ENCODE measurements at regions not wholly inside any gene's neighbourhood (a gene's known extent, or its start where the extent isn't known, plus 50 kb on each side); places are given as distances from the start of the nearest gene placed in this dataset.

DNA sequence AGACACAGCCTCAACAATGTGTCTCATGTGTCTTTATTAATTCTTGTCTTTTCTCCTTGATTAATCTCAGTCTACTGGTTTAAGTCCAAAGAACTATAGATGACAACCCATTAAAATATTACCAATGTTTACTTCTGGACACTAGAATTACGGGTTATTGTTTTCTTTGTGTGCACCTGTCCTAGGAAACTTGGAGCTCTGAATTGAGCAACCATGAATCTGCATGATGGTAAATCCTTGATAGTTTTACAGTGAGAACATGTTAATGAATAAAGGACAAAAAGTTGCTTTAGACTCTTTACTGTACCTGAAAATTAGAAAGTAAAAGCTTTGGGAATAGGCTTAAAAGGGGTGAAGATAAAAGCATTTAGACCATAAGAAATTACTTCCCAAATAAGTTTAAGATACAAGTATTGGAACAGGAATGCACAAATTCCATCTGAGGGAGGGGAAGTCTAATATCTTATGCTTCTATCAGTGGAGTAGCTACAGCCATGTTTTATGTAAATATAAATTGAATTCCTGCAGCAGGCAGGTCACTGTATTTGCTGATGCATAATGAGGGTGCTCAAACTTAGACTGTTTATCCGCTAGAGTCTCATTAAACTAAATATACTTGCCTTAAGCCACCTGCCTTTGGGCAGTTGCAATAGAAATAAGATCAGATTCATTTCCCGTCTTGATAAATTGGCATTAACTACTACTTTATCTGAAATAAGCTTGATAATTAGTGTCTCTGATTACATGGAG, 603.7 kb upstream of the GCFC2 start:
- Histone ChIP-seq H4K20me1 (ENCODE audit: insufficient read depth, poor library complexity, severe bottlenecking) (no peaks in the 10 kb centered on the region), H3K27ac (no peak overlapping the region), H3K9me2 (replicated peaks; ENCODE audit: insufficient read depth) (no peaks in the 10 kb centered on the region), H3K79me2 (no peaks in the 10 kb centered on the region), H3K9me3 (ENCODE audit: low read depth) (no peaks in the 10 kb centered on the region), H2AFZ (no peak overlapping the region), H3K4me2 (no peak overlapping the region), H3K36me3 (replicated peaks; ENCODE audit: insufficient read depth, low read depth) (no peaks in the 10 kb centered on the region), H3K4me3 (no peak overlapping the region), H3K27me3 (no peaks in the 10 kb centered on the region), H3K4me1 (ENCODE audit: insufficient read depth) (no peaks in the 10 kb centered on the region)
- no peak for DNase-seq (ENCODE audit: low spot score)
- WGBS (ENCODE audit: low lambda C conversion rate, missing lambda C conversion rate), result 31% methylated on average over 3 of the region's 3 CpGs
- TF ChIP-seq, protein P1, sequence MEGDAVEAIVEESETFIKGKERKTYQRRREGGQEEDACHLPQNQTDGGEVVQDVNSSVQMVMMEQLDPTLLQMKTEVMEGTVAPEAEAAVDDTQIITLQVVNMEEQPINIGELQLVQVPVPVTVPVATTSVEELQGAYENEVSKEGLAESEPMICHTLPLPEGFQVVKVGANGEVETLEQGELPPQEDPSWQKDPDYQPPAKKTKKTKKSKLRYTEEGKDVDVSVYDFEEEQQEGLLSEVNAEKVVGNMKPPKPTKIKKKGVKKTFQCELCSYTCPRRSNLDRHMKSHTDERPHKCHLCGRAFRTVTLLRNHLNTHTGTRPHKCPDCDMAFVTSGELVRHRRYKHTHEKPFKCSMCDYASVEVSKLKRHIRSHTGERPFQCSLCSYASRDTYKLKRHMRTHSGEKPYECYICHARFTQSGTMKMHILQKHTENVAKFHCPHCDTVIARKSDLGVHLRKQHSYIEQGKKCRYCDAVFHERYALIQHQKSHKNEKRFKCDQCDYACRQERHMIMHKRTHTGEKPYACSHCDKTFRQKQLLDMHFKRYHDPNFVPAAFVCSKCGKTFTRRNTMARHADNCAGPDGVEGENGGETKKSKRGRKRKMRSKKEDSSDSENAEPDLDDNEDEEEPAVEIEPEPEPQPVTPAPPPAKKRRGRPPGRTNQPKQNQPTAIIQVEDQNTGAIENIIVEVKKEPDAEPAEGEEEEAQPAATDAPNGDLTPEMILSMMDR (IDR thresholded peaks at IDR 0.05; ENCODE audit: poor library complexity), result no peak
- TF ChIP-seq EZH2phosphoT487 (IDR thresholded peaks at IDR 0.05; ENCODE audit: low read depth, severe bottlenecking, unreplicated experiment) (no peak), EZH2 (IDR thresholded peaks at IDR 0.05; ENCODE audit: borderline replicate concordance) (no peak)

DNA sequence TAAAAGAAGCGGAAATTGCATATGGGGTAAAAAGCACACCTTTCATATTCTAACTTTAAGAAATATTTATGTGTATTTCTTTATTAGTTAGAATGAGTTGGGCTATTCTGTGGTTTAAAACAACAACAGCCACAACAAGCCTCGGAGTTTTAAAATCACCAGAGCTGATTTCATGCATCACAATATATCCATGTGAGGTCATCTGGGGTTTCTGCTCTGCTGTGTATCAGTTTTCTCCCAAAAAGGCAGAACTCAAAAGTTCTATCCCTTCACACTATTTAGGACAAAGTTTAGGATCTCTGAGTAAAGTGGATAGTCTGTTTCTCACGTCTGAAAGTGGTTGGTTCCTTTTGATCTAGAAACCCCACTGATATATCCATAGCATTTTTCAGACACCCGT, 601.5 kb upstream of the GCFC2 start:
- no peak for TF ChIP-seq EZH2 (IDR thresholded peaks at IDR 0.05; ENCODE audit: borderline replicate concordance)
- TF ChIP-seq, protein P1 (IDR thresholded peaks at IDR 0.05; ENCODE audit: poor library complexity), result no peak
- TF ChIP-seq EZH2phosphoT487 (IDR thresholded peaks at IDR 0.05; ENCODE audit: low read depth, severe bottlenecking, unreplicated experiment), result no peak
- Histone ChIP-seq H3K79me2 (no peaks in the 10 kb centered on the region), H3K36me3 (replicated peaks; ENCODE audit: insufficient read depth, low read depth) (no peaks in the 10 kb centered on the region), H2AFZ (no peak overlapping the region), H3K4me1 (ENCODE audit: insufficient read depth) (no peaks in the 10 kb centered on the region), H3K9me3 (ENCODE audit: low read depth) (no peaks in the 10 kb centered on the region), H3K27me3 (no peaks in the 10 kb centered on the region), H3K9me2 (replicated peaks; ENCODE audit: insufficient read depth) (no peaks in the 10 kb centered on the region), H3K4me2 (no peak overlapping the region), H3K4me3 (no peak overlapping the region), H4K20me1 (ENCODE audit: insufficient read depth, poor library complexity, severe bottlenecking) (no peaks in the 10 kb centered on the region), H3K27ac (no peak overlapping the region)
- DNase-seq (ENCODE audit: low spot score), result no peak
- WGBS (ENCODE audit: low lambda C conversion rate, missing lambda C conversion rate), result 74% methylated on average over 4 of the region's 4 CpGs

DNA sequence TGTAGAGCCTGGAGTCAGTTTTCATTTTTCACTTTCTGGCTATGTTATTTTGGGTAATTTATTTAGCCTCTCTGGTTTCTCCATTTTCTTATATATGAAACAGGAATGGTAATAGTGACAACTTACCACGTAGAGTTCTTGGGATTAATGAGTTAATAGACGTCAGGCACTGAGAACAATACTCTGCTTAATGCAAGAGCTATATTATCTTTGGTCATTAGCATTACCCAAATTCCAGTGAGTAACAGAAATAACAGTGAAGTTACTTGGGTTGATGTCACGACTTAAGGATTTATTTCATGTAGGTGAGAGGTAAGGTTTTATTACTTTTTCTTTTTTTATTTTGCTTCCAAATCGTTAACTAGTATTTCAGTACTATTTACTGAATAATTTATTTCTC, 601.0 kb upstream of the GCFC2 start:
- H3K27me3 ChIP-seq, result no peaks in the 10 kb centered on the region
- H3K36me3 ChIP-seq (replicated peaks; ENCODE audit: insufficient read depth, low read depth), result no peaks in the 10 kb centered on the region
- H3K4me2 ChIP-seq, result no peak overlapping the region
- no peaks in the 10 kb centered on the region for H4K20me1 ChIP-seq (ENCODE audit: insufficient read depth, poor library complexity, severe bottlenecking)
- H3K79me2 ChIP-seq, result no peaks in the 10 kb centered on the region
- H3K4me1 ChIP-seq (ENCODE audit: insufficient read depth), result no peaks in the 10 kb centered on the region
- H2AFZ ChIP-seq, result no peak overlapping the region
- no peak for DNase-seq (ENCODE audit: low spot score)
- TF ChIP-seq, protein P1 (IDR thresholded peaks at IDR 0.05; ENCODE audit: poor library complexity), result no peak
- TF ChIP-seq EZH2phosphoT487 (IDR thresholded peaks at IDR 0.05; ENCODE audit: low read depth, severe bottlenecking, unreplicated experiment) (no peak), EZH2 (IDR thresholded peaks at IDR 0.05; ENCODE audit: borderline replicate concordance) (no peak)
- H3K9me3 ChIP-seq (ENCODE audit: low read depth), result no peaks in the 10 kb centered on the region
- no peaks in the 10 kb centered on the region for H3K9me2 ChIP-seq (replicated peaks; ENCODE audit: insufficient read depth)
- 51% methylated on average over 4 of the region's 4 CpGs for WGBS (ENCODE audit: low lambda C conversion rate, missing lambda C conversion rate)
- H3K27ac ChIP-seq, result no peak overlapping the region
- H3K4me3 ChIP-seq, result no peak overlapping the region

All from hepatocyte (in vitro differentiated cells).